SK-N-SH (cell line): ENCODE measurements at regions not wholly inside any gene's neighbourhood (a gene's known extent, or its start where the extent isn't known, plus 50 kb on each side); places are given as distances from the start of the nearest gene placed in this dataset.

Experiments
- CTCF ChIA-PET: fragments of 300-600, 350-600 bp; formaldehyde crosslinking; extraction: SDS; loops from one replicate; lab custom pipeline; 2021; lab: Yijun Ruan, JAX
- POLR2A ChIA-PET: fragments of 350-600 bp; sonication (Branson Sonifier 250); formaldehyde crosslinking; extraction: SDS; loops from one replicate; lab custom pipeline; 2020; ENCODE audit warnings: antibody characterized with exemption, inconsistent platforms; lab: Yijun Ruan, JAX
- DNase-seq: peaks from one replicate; pipeline ENCODE4 v3.0.0; 2012
- H2AFZ ChIP-seq: fragments of 200-600 bp; sonication (generic); 2 replicates; pipeline ENCODE4 v1.8.1; 2016; ENCODE audit warnings: antibody characterized with exemption, mild to moderate bottlenecking, low read depth
- H3F3A ChIP-seq: fragments of 200-600 bp; sonication (generic); replicated peaks from 2 replicates; pipeline ENCODE3; 2016; ENCODE audit warnings: antibody characterized with exemption, mild to moderate bottlenecking; ENCODE audit not compliant: insufficient read depth
- H3K27ac ChIP-seq, 2 experiments: fragments of 200-500 bp in 1 of 2; fragments of 200-600 bp in 1 of 2; sonication (Bioruptor generic) in 1 of 2; sonication (generic), shearing (Covaris generic) in 1 of 2; 2 replicates each; pipeline versions ENCODE4 v1.5.1 to v1.6.1; 2014 to 2016; ENCODE audit warnings: low read depth in 2 of 2, inconsistent platforms in 1 of 2, low read length in 1 of 2, mild to moderate bottlenecking in 1 of 2, mixed read lengths in 1 of 2
- H3K27me3 ChIP-seq: fragments of 200-600 bp; sonication (generic), shearing (Covaris generic); 2 replicates; pipeline ENCODE4 v1.6.1; 2016; ENCODE audit warnings: mixed run types; ENCODE audit not compliant: insufficient read depth
- H3K36me3 ChIP-seq, 2 experiments: fragments of 200-500 bp in 1 of 2; fragments of 200-600 bp in 1 of 2; sonication (Bioruptor generic) in 1 of 2; sonication (generic) in 1 of 2; replicated peaks in 1 of 2; 2 replicates each; pipeline versions ENCODE3 to v1.5.1; 2014 to 2016; ENCODE audit warnings: low read length in 1 of 2, mild to moderate bottlenecking in 1 of 2; ENCODE audit not compliant: insufficient read depth in 2 of 2, control insufficient read depth in 1 of 2
- H3K4me1 ChIP-seq, 2 experiments: fragments of 200-500 bp in 1 of 2; fragments of 200-600 bp in 1 of 2; sonication (Bioruptor generic) in 1 of 2; sonication (generic), shearing (Covaris generic) in 1 of 2; 2 replicates each; pipeline versions ENCODE4 v1.5.1 to v1.6.1; 2014 to 2016; ENCODE audit warnings: low read depth in 1 of 2, low read length in 1 of 2, mixed run types in 1 of 2; ENCODE audit not compliant: insufficient read depth in 2 of 2, control insufficient read depth in 1 of 2
- H3K4me2 ChIP-seq: fragments of 200-600 bp; sonication (generic), shearing (Covaris generic); 2 replicates; pipeline ENCODE4 v1.6.1; 2017; ENCODE audit warnings: mixed run types
- H3K4me3 ChIP-seq, 2 experiments: fragments of 200-500 bp in 1 of 2; fragments of 200-600 bp in 1 of 2; sonication (Bioruptor generic) in 1 of 2; sonication (generic), shearing (Covaris generic) in 1 of 2; 2 replicates each; pipeline versions ENCODE4 v1.5.1 to v1.8.1; 2014 to 2016; ENCODE audit warnings: low read depth in 2 of 2, inconsistent platforms in 1 of 2, low read length in 1 of 2, mild to moderate bottlenecking in 1 of 2, mixed read lengths in 1 of 2, moderate library complexity in 1 of 2
- H3K79me2 ChIP-seq: fragments of 200-600 bp; sonication (generic); 2 replicates; pipeline ENCODE4 v1.8.1; 2017; ENCODE audit warnings: mild to moderate bottlenecking; ENCODE audit not compliant: insufficient read depth
- H3K9ac ChIP-seq: fragments of 200-600 bp; sonication (generic); 2 replicates; pipeline ENCODE4 v1.6.1; 2017; ENCODE audit warnings: mixed run types
- H3K9me2 ChIP-seq: fragments of 200-600 bp; sonication (generic); 2 replicates; pipeline ENCODE4 v1.6.1; 2017; ENCODE audit warnings: mixed run types
- H3K9me3 ChIP-seq: fragments of 200-600 bp; sonication (generic); 2 replicates; pipeline ENCODE4 v1.6.1; 2017; ENCODE audit warnings: mixed run types, mild to moderate bottlenecking, moderate library complexity
- H4K20me1 ChIP-seq: fragments of 200-600 bp; sonication (generic); 2 replicates; pipeline ENCODE4 v1.6.1; 2017; ENCODE audit warnings: mild to moderate bottlenecking, mixed run types; ENCODE audit not compliant: insufficient read depth
- CHD2 ChIP-seq: fragments of 150-350 bp; IDR thresholded peaks from 2 replicates; pipeline ENCODE4 v1.6.1; 2018; ENCODE audit warnings: low read length; ENCODE audit not compliant: partially characterized antibody
- FOSL2 ChIP-seq: IDR thresholded peaks from 2 replicates; pipeline ENCODE4 v1.4.0; 2012; ENCODE audit warnings: low read depth, mild to moderate bottlenecking, moderate library complexity, borderline replicate concordance
- FOXJ3 ChIP-seq: sonication (generic); formaldehyde crosslinking; IDR thresholded peaks from 2 replicates; pipeline ENCODE4 v1.5.1; 2020; ENCODE audit warnings: mild to moderate bottlenecking, missing genetic modification reagents
- FOXM1 ChIP-seq: IDR thresholded peaks from 2 replicates; pipeline ENCODE4 v1.4.0; 2012; ENCODE audit warnings: low read depth, mild to moderate bottlenecking
- MAX ChIP-seq: IDR thresholded peaks from 2 replicates; pipeline ENCODE4 v1.4.0; 2012; ENCODE audit warnings: low read depth
- MXI1 ChIP-seq: IDR thresholded peaks from 2 replicates; pipeline ENCODE4 v1.6.1; 2012; ENCODE audit warnings: mild to moderate bottlenecking, low read depth, low read length, improper control_type of control experiment
- NFIC ChIP-seq: IDR thresholded peaks from 2 replicates; pipeline ENCODE4 v1.4.0; 2012; ENCODE audit warnings: borderline replicate concordance
- PBX3 ChIP-seq: IDR thresholded peaks from 2 replicates; pipeline ENCODE4; 2012
- POLR2AphosphoS5 ChIP-seq: IDR thresholded peaks from 2 replicates; pipeline ENCODE4 v1.6.1; 2012; ENCODE audit warnings: low read depth, low read length
- RAD21 ChIP-seq: IDR thresholded peaks from 2 replicates; pipeline ENCODE4 v1.6.1; 2012; ENCODE audit warnings: mild to moderate bottlenecking, low read length
- RCOR1 ChIP-seq: fragments of 150-350 bp; IDR thresholded peaks from 2 replicates; pipeline ENCODE4 v1.6.1; 2017; ENCODE audit warnings: antibody characterized with exemption, low read length
- REST ChIP-seq: IDR thresholded peaks from 2 replicates; pipeline ENCODE4 v1.6.1; 2012; ENCODE audit warnings: mild to moderate bottlenecking, low read depth, low read length, moderate library complexity
- RXRA ChIP-seq: IDR thresholded peaks from 2 replicates; pipeline ENCODE4 v1.4.0; 2012; ENCODE audit warnings: low read depth, mild to moderate bottlenecking, borderline replicate concordance
- TAF1 ChIP-seq: IDR thresholded peaks from 2 replicates; pipeline ENCODE4 v1.6.1; 2012; ENCODE audit warnings: low read depth, mild to moderate bottlenecking, low read length, moderate library complexity, borderline replicate concordance
- TEAD4 ChIP-seq: IDR thresholded peaks from 2 replicates; pipeline ENCODE4 v1.4.0; 2012; ENCODE audit warnings: mild to moderate bottlenecking, borderline replicate concordance; ENCODE audit not compliant: insufficient read depth
- USF1 ChIP-seq: IDR thresholded peaks from 2 replicates; pipeline ENCODE4 v1.4.0; 2012; ENCODE audit warnings: low read depth, borderline replicate concordance
- WGBS: methylation state at CpG from one replicate; pipeline ENCODE4 v1.1.6; 2017; ENCODE audit warnings: low lambda C conversion rate; 5-methylcytosine and 5-hydroxymethylcytosine counted together

GRCh38 chr1:194280463-194280862 lies 1094.0 kb upstream of the B3GALT2 start:
- no peaks in the 10 kb centered on the region for H4K20me1 ChIP-seq
- 0 out of 2 replicates have a peak, but pooled peaks cover 4% of the 10 kb centered on the region for H3K9me2 ChIP-seq
- H3K9ac ChIP-seq, result no peak overlapping the region
- no peaks in the 10 kb centered on the region for H3K27me3 ChIP-seq
- H3K4me2 ChIP-seq, result no peak overlapping the region
- H2AFZ ChIP-seq, result no peak overlapping the region
- no peaks in the 10 kb centered on the region for H3K4me1 ChIP-seq
- CTCF ChIA-PET, result no interaction called here
- H3K9me3 ChIP-seq, result no peaks in the 10 kb centered on the region
- no peak overlapping the region for H3K4me3 ChIP-seq
- no peaks in the 10 kb centered on the region for H3F3A ChIP-seq
- no peak for DNase-seq
- WGBS, result 48% methylated on average over 4 of the region's 4 CpGs
- H3K79me2 ChIP-seq, result no peaks in the 10 kb centered on the region
- POLR2A ChIA-PET, result no interaction called here
- H3K27ac ChIP-seq, result no peak overlapping the region
- H3K36me3 ChIP-seq, result no peaks in the 10 kb centered on the region
- TF ChIP-seq REST (no peak), RXRA (no peak), CHD2 (no peak), FOXJ3 (no peak), FOXM1 (no peak), TEAD4 (no peak), RCOR1 (no peak), POLR2AphosphoS5 (no peak), NFIC (no peak), FOSL2 (no peak), RAD21 (no peak), TAF1 (no peak), MXI1 (no peak), PBX3 (no peak), MAX (no peak), USF1 (no peak)
